SH-SY5Y (cell line): ENCODE measurements at regions not wholly inside any gene's neighbourhood (a gene's known extent, or its start where the extent isn't known, plus 50 kb on each side); places are given as distances from the start of the nearest gene placed in this dataset.

ENCODE experiments used
- GATA2 ChIP-seq: IDR thresholded peaks from 2 replicates; pipeline ENCODE4 v1.6.1; 2011; ENCODE audit warnings: mild to moderate bottlenecking, low read depth, low read length
- GATA3 ChIP-seq: IDR thresholded peaks from 2 replicates; pipeline ENCODE4 v1.6.1; 2011; ENCODE audit warnings: low read depth, mild to moderate bottlenecking, low read length, moderate library complexity

DNA sequence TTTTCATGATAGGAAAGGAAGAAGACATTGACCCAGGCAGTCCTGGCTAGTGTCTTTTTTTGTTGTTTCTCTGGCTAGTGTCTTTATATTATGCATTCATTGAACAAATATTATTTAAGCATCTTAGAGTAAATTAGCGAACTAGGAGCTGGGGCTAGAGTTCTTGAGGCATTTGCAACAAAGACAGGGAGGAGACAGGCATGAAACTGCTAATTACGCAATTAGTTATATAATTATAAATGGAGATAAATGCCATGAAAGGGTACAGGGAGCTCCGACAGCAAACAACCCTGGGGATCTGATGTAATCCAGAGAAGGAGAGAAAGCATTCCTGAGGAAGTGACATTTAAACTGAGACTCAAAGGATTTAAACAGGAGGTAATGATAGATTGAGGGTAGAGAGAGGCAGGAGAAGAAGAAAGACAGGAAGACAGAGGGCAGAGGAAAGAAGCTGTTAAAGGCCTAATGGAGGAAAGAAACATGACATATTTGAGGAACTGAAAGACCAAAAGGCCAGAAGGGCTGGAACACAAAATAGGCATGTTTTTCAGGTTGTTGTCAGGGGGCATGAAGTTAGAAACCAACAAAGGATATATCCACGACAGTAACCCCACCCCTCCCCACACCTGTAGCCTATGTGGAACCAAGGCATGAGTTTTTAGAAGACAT is 99.5 kb upstream of the GJB5 start:
- no peak for TF ChIP-seq GATA3
- TF ChIP-seq GATA2 = no peak
